ENCODE measurements at regions not wholly inside any gene's neighbourhood (a gene's known extent, or its start where the extent isn't known, plus 50 kb on each side); places are given as distances from the start of the nearest gene placed in this dataset.

GRCh38 chr15:39413558-39413957, 167.3 kb upstream of the THBS1 start:
- TF ChIP-seq CTCF (IDR thresholded peaks at IDR 0.05) (no peak), POLR2A (IDR thresholded peaks at IDR 0.05) (no peak)

Data from lower leg skin (tissue), 3 donors.